ENCODE measurements at regions not wholly inside any gene's neighbourhood (a gene's known extent, or its start where the extent isn't known, plus 50 kb on each side); places are given as distances from the start of the nearest gene placed in this dataset.

- Mint-ChIP-seq H3K27me3 (no peaks in the 10 kb centered on the region), H3K36me3 (no peaks in the 10 kb centered on the region), H3K27ac (no peak overlapping the region), H3K9me3 (peaks cover 4 to 16% (median 5%) of the 10 kb centered on the region in 3 donors), H3K4me3 (no peak overlapping the region), H3K4me1 (no peaks in the 10 kb centered on the region)
These were observed 746.5 kb downstream of the USP25 start for GRCh38 chr21:16476056-16476825.

- H3K27ac Mint-ChIP-seq: no peak overlapping the region
- H3K4me3 Mint-ChIP-seq: no peak overlapping the region
- H3K36me3 Mint-ChIP-seq: no peaks in the 10 kb centered on the region
- peaks cover 0 to 5% (median 2%) of the 10 kb centered on the region in 3 donors for H3K9me3 Mint-ChIP-seq
- no peaks in the 10 kb centered on the region for H3K27me3 Mint-ChIP-seq
- H3K4me1 Mint-ChIP-seq: no peaks in the 10 kb centered on the region
These were observed 758.3 kb downstream of the USP25 start for GRCh38 chr21:16488042-16488441.

DNA sequence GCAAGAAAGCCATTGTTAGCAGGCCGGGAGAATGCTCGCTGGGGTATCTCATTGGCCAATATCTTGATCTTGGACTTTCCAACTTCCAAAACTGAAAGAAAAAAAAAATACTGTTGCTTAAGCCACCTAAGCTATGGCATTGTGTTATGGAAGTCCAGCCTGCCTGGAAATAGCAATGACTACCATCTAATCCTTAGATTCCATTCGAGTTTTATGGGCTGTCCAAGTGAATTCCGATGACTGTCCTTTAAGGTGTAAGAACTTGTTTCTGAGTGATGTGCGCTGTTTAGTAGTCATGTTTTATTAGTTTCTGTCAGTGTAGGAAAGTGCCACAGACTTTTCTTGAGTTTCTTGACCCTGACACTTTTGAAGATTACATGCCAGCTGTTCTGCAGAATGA lies 762.6 kb downstream of the USP25 start:
- Mint-ChIP-seq H3K36me3 (peaks cover 1% of the 10 kb centered on the region), H3K4me3 (no peak overlapping the region), H3K27ac (no peak overlapping the region), H3K9me3 (peaks cover 0 to 9% (median 4%) of the 10 kb centered on the region in 3 donors), H3K4me1 (no peaks in the 10 kb centered on the region), H3K27me3 (no peaks in the 10 kb centered on the region)

DNA sequence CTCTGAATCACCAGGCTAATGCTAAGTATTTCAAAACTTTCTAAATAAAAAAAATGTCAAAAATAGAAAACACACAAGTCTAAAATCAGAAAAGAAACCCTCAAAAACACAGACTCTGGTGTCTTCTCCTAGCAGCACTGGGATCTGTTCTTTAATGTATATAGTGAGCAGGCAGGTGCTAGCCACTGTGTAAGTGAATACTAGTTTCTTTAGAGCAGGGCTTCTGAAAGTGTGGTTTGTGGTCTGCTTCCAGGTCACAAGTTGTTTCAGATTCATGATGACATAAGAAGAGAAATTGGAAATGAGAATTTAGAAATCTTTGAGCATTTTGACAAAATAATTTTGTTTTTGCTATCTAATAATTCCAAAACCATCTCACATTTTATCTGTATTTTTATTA lies 763.1 kb downstream of the USP25 start:
- peaks cover 0 to 9% (median 4%) of the 10 kb centered on the region in 3 donors for H3K9me3 Mint-ChIP-seq
- peaks cover 1% of the 10 kb centered on the region for H3K36me3 Mint-ChIP-seq
- no peak overlapping the region for H3K27ac Mint-ChIP-seq
- no peaks in the 10 kb centered on the region for H3K27me3 Mint-ChIP-seq
- H3K4me1 Mint-ChIP-seq: no peaks in the 10 kb centered on the region
- no peak overlapping the region for H3K4me3 Mint-ChIP-seq

DNA sequence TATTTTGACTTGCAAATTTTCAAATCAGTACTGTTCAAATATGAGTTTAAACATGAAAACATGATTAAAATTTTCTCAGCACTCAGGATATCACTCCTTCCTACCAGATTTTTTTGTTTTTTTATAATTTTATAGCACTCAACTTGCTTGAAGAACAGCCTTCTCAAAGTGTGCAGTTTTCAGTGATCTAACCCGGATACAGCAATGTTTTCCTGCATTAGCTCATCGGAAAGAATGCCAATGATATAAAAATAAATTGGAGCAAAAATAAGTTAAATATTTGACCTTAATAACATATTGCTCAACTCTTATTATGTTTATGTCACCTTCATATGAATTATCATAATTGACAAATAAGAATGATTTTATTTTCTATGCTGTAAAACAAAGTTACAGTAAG lies 766.8 kb downstream of the USP25 start:
- H3K36me3 Mint-ChIP-seq: peaks cover 1% of the 10 kb centered on the region
- no peak overlapping the region for H3K27ac Mint-ChIP-seq
- no peaks in the 10 kb centered on the region for H3K4me1 Mint-ChIP-seq
- peaks cover 0 to 9% (median 7%) of the 10 kb centered on the region in 3 donors for H3K9me3 Mint-ChIP-seq
- no peak overlapping the region for H3K4me3 Mint-ChIP-seq
- no peaks in the 10 kb centered on the region for H3K27me3 Mint-ChIP-seq

DNA sequence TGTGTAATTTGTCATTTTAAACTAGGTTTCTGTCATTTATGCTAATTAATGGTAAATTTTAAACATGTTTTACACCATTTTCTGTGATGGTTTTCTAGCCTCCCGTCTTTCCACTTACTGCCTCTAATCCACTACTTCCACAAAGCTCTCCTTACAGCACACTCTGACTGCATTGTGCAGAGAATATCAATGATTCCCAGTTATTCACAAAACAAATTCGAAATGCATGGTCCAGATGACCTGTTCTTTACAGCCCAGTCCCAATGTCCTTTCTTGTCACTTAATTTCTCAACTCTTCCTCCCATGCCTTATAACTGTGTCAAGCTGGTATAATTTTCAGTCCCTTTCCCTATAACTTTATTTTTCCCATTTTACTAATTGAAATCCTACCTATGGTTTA lies 770.5 kb downstream of the USP25 start:
- peaks cover 1% of the 10 kb centered on the region for H3K36me3 Mint-ChIP-seq
- no peaks in the 10 kb centered on the region for H3K4me1 Mint-ChIP-seq
- no peaks in the 10 kb centered on the region for H3K27me3 Mint-ChIP-seq
- H3K9me3 Mint-ChIP-seq: peaks cover 2 to 11% (median 4%) of the 10 kb centered on the region in 3 donors
- H3K4me3 Mint-ChIP-seq: no peak overlapping the region
- H3K27ac Mint-ChIP-seq: no peak overlapping the region

GRCh38 chr21:16502273-16502672 lies 772.5 kb downstream of the USP25 start:
- Mint-ChIP-seq H3K27me3 (no peaks in the 10 kb centered on the region), H3K4me1 (no peaks in the 10 kb centered on the region), H3K36me3 (no peaks in the 10 kb centered on the region), H3K9me3 (peaks cover 2 to 7% (median 3%) of the 10 kb centered on the region in 3 donors), H3K27ac (no peak overlapping the region), H3K4me3 (no peak overlapping the region)

DNA sequence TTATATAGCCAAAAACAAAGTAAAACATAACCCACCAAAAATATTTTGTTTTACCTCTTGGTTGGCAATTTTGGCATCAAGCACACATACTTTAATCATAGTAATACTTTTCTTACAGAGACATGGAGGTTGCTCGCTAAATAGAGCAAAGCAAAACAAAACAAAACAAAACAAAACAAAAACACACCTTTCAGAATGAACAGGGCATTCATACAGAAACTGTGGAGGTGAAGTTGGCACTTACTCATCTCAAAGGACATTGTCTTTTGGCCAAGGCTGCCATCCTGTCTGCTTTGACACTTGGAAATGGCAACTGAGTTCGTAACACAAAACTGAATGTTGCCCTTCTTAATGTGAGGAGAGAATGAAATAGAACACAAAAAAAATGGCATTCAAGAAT lies 773.1 kb downstream of the USP25 start:
- Mint-ChIP-seq H3K4me3 (no peak overlapping the region), H3K9me3 (peaks cover 2 to 7% (median 3%) of the 10 kb centered on the region in 3 donors), H3K27me3 (no peaks in the 10 kb centered on the region), H3K27ac (no peak overlapping the region), H3K4me1 (no peaks in the 10 kb centered on the region), H3K36me3 (no peaks in the 10 kb centered on the region)

DNA sequence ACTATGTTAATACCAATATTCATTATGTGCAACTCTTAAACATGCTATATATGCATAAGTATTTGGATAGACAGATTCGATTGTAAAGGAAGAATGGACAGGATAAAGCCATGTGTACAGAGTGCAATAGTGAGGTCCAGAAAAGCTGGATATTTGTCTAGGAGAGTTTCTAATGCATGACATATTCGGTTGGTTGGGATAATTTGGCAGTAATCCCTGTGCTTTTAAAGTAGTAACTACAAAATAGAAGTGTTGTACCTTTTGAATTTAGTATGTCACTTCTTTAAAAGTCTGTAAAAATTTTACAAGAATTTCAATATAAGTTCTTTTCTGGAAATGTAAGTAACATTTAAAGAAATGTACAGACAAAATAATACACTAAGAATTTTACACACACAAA lies 774.5 kb downstream of the USP25 start:
- no peaks in the 10 kb centered on the region for H3K27me3 Mint-ChIP-seq
- H3K36me3 Mint-ChIP-seq: no peaks in the 10 kb centered on the region
- peaks cover 2 to 7% (median 2%) of the 10 kb centered on the region in 3 donors for H3K9me3 Mint-ChIP-seq
- no peak overlapping the region for H3K4me3 Mint-ChIP-seq
- H3K27ac Mint-ChIP-seq: no peak overlapping the region
- H3K4me1 Mint-ChIP-seq: no peaks in the 10 kb centered on the region

- H3K4me1 Mint-ChIP-seq: no peaks in the 10 kb centered on the region
- H3K27me3 Mint-ChIP-seq: no peaks in the 10 kb centered on the region
- H3K36me3 Mint-ChIP-seq: no peaks in the 10 kb centered on the region
- peaks cover 0 to 9% (median 2%) of the 10 kb centered on the region in 3 donors for H3K9me3 Mint-ChIP-seq
- no peak overlapping the region for H3K4me3 Mint-ChIP-seq
- H3K27ac Mint-ChIP-seq: no peak overlapping the region
These were observed 775.0 kb downstream of the USP25 start for GRCh38 chr21:16504766-16505165.

GRCh38 chr21:16509476-16509875 lies 779.7 kb downstream of the USP25 start:
- no peaks in the 10 kb centered on the region for H3K36me3 Mint-ChIP-seq
- H3K9me3 Mint-ChIP-seq: peaks cover 2 to 13% (median 2%) of the 10 kb centered on the region in 3 donors
- no peaks in the 10 kb centered on the region for H3K4me1 Mint-ChIP-seq
- no peak overlapping the region for H3K27ac Mint-ChIP-seq
- no peaks in the 10 kb centered on the region for H3K27me3 Mint-ChIP-seq
- no peak overlapping the region for H3K4me3 Mint-ChIP-seq

DNA sequence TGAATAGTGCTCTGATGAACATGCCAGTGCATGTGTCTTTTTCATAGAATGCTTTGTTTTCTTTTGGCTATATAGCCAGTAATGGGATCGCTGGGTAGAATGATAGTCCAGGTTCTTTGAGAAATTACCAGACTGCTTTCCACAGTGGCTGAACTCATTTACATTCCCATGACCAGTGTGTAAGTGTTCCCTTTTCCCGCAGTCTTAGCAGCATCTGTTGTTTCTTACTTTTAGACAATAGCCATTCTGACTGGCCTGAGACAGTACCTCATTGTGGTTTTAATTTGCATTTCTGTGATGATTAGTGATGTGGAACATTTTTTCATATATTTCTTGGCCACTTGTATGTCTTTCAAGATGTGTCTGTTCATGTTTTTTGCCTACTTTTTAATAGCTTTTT lies 784.5 kb downstream of the USP25 start:
- Mint-ChIP-seq H3K4me3 (no peak overlapping the region), H3K4me1 (no peaks in the 10 kb centered on the region), H3K27ac (no peak overlapping the region), H3K27me3 (no peaks in the 10 kb centered on the region), H3K9me3 (peaks cover 2 to 18% (median 6%) of the 10 kb centered on the region in 3 donors), H3K36me3 (no peaks in the 10 kb centered on the region)

GRCh38 chr21:16517383-16517782 lies 787.6 kb downstream of the USP25 start:
- Mint-ChIP-seq H3K27me3 (no peaks in the 10 kb centered on the region), H3K9me3 (peaks cover 0 to 12% (median 6%) of the 10 kb centered on the region in 3 donors), H3K36me3 (peaks cover 2% of the 10 kb centered on the region), H3K4me3 (no peak overlapping the region), H3K27ac (no peak overlapping the region), H3K4me1 (no peaks in the 10 kb centered on the region)

DNA sequence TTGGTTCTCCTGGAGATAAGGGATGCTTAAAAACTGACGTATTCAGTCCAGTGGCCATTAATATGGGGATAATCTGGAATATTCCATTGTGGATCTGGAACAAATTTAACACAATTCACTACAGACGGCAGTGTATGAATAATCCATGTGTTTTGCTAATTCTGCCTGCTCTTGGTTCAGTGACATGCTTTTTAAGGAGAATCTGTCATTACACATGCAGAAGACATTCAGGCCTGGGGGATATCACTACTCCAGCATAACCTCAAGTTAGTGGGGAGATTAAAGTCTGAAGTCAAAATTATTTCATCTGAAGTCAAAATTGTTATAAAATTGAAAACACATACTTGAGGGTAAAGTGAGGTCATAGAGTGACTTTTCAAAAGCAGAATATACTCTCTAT lies 789.3 kb downstream of the USP25 start:
- Mint-ChIP-seq H3K36me3 (peaks cover 3% of the 10 kb centered on the region), H3K9me3 (peaks cover 0 to 12% (median 6%) of the 10 kb centered on the region in 3 donors), H3K27me3 (no peaks in the 10 kb centered on the region)

GRCh38 chr21:16519644-16520043 lies 789.9 kb downstream of the USP25 start:
- Mint-ChIP-seq H3K4me3 (no peak overlapping the region), H3K4me1 (no peaks in the 10 kb centered on the region), H3K27me3 (no peaks in the 10 kb centered on the region), H3K36me3 (peaks cover 3% of the 10 kb centered on the region), H3K27ac (no peak overlapping the region), H3K9me3 (peaks cover 0 to 12% (median 8%) of the 10 kb centered on the region in 3 donors)

More for the DNA sequence above, 789.3 kb downstream of the USP25 start:
- no peaks in the 10 kb centered on the region for H3K4me1 Mint-ChIP-seq
- no peak overlapping the region for H3K4me3 Mint-ChIP-seq
- H3K27ac Mint-ChIP-seq: no peak overlapping the region

GRCh38 chr21:16522548-16522947 lies 792.8 kb downstream of the USP25 start:
- peaks cover 3% of the 10 kb centered on the region for H3K36me3 Mint-ChIP-seq
- no peaks in the 10 kb centered on the region for H3K27me3 Mint-ChIP-seq
- no peaks in the 10 kb centered on the region for H3K4me1 Mint-ChIP-seq
- H3K27ac Mint-ChIP-seq: no peak overlapping the region
- no peak overlapping the region for H3K4me3 Mint-ChIP-seq
- peaks cover 2 to 9% (median 5%) of the 10 kb centered on the region in 3 donors for H3K9me3 Mint-ChIP-seq
